ENCODE measurements at regions not wholly inside any gene's neighbourhood (a gene's known extent, or its start where the extent isn't known, plus 50 kb on each side); places are given as distances from the start of the nearest gene placed in this dataset.

DNA sequence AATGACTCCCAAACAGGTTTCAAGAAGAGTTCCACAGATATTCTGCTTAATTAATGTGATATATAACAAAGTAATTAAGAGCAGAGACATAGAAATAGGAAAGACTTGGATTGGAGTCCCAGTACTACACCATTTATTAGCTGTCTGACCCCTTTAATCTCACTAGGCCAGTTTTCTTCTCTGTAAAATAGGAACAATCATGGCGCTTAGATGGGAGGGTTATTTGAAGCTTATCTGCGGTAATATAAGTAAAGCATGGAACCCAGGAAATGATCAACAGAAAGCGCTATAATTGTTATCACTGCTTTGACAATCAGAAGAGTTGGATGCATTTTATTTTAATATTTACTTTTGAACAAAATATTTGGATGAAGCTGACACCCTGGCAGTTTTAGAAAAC lies 71.3 kb upstream of the IFNE start:
- Mint-ChIP-seq H3K9me3 (ENCODE audit: unreplicated experiment) (no peaks in the 10 kb centered on the region), H3K36me3 (ENCODE audit: unreplicated experiment) (no peaks in the 10 kb centered on the region), H3K4me1 (ENCODE audit: low read depth, unreplicated experiment) (no peaks in the 10 kb centered on the region), H3K4me3 (ENCODE audit: unreplicated experiment) (no peak overlapping the region), H3K27ac (ENCODE audit: unreplicated experiment) (no peak overlapping the region), H3K27me3 (ENCODE audit: unreplicated experiment) (no peaks in the 10 kb centered on the region)
- DNase-seq: no peak
- TF ChIP-seq, protein P1, sequence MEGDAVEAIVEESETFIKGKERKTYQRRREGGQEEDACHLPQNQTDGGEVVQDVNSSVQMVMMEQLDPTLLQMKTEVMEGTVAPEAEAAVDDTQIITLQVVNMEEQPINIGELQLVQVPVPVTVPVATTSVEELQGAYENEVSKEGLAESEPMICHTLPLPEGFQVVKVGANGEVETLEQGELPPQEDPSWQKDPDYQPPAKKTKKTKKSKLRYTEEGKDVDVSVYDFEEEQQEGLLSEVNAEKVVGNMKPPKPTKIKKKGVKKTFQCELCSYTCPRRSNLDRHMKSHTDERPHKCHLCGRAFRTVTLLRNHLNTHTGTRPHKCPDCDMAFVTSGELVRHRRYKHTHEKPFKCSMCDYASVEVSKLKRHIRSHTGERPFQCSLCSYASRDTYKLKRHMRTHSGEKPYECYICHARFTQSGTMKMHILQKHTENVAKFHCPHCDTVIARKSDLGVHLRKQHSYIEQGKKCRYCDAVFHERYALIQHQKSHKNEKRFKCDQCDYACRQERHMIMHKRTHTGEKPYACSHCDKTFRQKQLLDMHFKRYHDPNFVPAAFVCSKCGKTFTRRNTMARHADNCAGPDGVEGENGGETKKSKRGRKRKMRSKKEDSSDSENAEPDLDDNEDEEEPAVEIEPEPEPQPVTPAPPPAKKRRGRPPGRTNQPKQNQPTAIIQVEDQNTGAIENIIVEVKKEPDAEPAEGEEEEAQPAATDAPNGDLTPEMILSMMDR (IDR thresholded peaks at IDR 0.05; ENCODE audit: partially characterized antibody, unreplicated experiment): no peak

DNA sequence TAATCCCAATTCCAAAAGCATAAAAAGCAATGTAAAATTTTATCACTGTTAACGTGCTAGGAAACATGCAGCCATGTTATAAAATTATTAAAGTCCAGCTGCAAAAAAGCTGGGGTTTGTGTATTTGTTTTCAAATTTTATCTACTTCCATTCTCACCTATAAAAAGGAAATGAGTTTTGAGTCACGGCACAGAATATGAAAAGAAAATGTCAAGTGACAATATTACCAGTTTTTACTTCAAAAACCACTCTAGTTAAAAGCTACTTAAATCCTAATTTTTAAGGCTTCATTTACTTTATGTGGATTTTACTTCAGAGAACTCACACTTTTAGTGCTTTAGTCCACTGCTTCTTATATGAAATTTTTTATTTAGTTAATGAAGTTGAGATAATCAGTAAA lies 72.7 kb upstream of the IFNE start:
- Mint-ChIP-seq H3K27me3 (ENCODE audit: unreplicated experiment) (peaks cover 4% of the 10 kb centered on the region), H3K4me3 (ENCODE audit: unreplicated experiment) (no peak overlapping the region), H3K27ac (ENCODE audit: unreplicated experiment) (no peak overlapping the region), H3K9me3 (ENCODE audit: unreplicated experiment) (no peaks in the 10 kb centered on the region), H3K4me1 (ENCODE audit: low read depth, unreplicated experiment) (no peaks in the 10 kb centered on the region), H3K36me3 (ENCODE audit: unreplicated experiment) (no peaks in the 10 kb centered on the region)
- DNase-seq: no peak
- TF ChIP-seq, protein P1 (IDR thresholded peaks at IDR 0.05; ENCODE audit: partially characterized antibody, unreplicated experiment): no peak

DNA sequence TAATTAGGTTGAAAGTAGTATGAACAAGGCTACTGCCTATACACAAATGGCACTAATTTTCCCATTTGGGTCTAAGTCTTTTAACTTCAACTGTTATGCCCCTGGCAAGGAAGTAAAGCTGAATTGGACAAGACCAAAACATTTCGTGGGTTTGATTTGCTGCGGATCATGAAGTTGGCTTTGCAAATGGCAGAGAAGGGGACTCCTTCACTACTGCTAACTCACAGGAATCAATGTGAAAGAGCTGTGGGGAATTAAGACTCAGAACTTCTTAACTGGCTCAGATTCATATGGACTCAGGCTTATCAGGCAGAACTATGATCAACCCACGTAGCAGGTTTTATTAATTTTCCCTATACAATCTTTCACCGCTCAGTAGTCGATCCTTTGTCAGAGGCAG lies 73.8 kb upstream of the IFNE start:
- no peaks in the 10 kb centered on the region for H3K36me3 Mint-ChIP-seq (ENCODE audit: unreplicated experiment)
- TF ChIP-seq, protein P1 (IDR thresholded peaks at IDR 0.05; ENCODE audit: partially characterized antibody, unreplicated experiment): no peak
- H3K9me3 Mint-ChIP-seq (ENCODE audit: unreplicated experiment): peaks cover 3% of the 10 kb centered on the region
- no peak overlapping the region for H3K4me3 Mint-ChIP-seq (ENCODE audit: unreplicated experiment)
- no peak for DNase-seq
- no peaks in the 10 kb centered on the region for H3K4me1 Mint-ChIP-seq (ENCODE audit: low read depth, unreplicated experiment)
- H3K27me3 Mint-ChIP-seq (ENCODE audit: unreplicated experiment): peaks cover 6% of the 10 kb centered on the region
- no peak overlapping the region for H3K27ac Mint-ChIP-seq (ENCODE audit: unreplicated experiment)

DNA sequence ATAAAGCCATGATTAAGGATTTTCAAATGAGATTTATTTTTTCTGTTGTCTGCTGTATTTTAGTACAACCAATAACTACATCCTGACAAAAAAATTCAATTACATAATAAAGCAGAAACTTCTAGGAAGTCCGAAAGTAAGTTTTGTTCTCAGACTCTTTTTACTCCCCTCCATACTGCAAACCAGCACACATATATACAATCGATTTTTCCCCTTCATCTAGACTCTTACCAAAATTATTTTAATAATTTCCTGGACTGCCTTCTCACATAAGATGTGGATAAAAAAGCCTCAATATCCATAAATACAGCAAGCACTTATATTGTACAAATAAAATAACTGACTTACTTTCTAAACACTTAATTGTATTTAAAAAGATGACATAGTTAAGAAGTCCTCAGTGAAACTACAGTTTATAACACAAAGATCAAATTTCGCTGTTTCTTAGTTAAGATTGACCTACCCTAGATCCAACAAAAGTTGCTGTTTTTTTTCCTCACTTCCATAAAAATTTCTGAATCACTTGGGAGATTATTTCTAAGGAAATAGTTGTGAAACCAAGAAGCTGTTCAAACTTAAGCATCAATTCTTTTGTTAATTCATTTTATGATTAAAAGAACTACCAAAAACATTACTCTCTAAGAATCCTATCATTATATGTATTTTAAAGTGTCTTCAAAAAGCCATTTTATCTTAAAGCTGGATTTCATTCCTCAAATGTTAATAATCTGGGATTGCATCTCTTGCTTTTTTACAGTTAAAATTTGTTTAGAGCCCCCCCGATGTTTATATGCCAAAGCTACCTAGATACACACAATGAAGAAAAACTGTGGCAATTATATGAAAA lies 74.7 kb upstream of the IFNE start:
- Mint-ChIP-seq H3K4me1 (ENCODE audit: low read depth, unreplicated experiment) (no peaks in the 10 kb centered on the region), H3K27me3 (ENCODE audit: unreplicated experiment) (peaks cover 6% of the 10 kb centered on the region), H3K9me3 (ENCODE audit: unreplicated experiment) (peaks cover 3% of the 10 kb centered on the region), H3K4me3 (ENCODE audit: unreplicated experiment) (no peak overlapping the region), H3K36me3 (ENCODE audit: unreplicated experiment) (no peaks in the 10 kb centered on the region), H3K27ac (ENCODE audit: unreplicated experiment) (no peak overlapping the region)
- no peak for DNase-seq
- TF ChIP-seq, protein P1 (IDR thresholded peaks at IDR 0.05; ENCODE audit: partially characterized antibody, unreplicated experiment): no peak

DNA sequence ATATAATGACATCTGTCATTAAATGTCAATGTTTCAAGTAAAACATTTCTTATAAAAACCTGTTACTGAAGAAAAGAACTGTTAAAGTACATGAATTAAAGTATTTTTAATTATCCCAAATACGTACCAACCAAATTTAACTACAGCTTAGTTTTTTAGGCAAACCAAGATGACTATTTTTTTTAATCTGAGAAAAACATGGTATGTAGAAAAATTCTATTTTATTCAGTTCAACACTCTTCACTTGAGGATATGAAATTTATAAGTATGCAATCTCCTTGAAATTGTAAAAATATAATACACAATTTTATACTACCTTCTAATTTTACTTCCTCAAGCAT lies 75.3 kb upstream of the IFNE start:
- Mint-ChIP-seq H3K36me3 (ENCODE audit: unreplicated experiment) (no peaks in the 10 kb centered on the region), H3K27ac (ENCODE audit: unreplicated experiment) (no peak overlapping the region), H3K4me3 (ENCODE audit: unreplicated experiment) (no peak overlapping the region), H3K27me3 (ENCODE audit: unreplicated experiment) (peaks cover 6% of the 10 kb centered on the region), H3K4me1 (ENCODE audit: low read depth, unreplicated experiment) (no peaks in the 10 kb centered on the region), H3K9me3 (ENCODE audit: unreplicated experiment) (peaks cover 3% of the 10 kb centered on the region)
- TF ChIP-seq, protein P1 (IDR thresholded peaks at IDR 0.05; ENCODE audit: partially characterized antibody, unreplicated experiment): no peak
- DNase-seq: no peak
